ENCODE measurements at regions not wholly inside any gene's neighbourhood (a gene's known extent, or its start where the extent isn't known, plus 50 kb on each side); places are given as distances from the start of the nearest gene placed in this dataset.

DNA sequence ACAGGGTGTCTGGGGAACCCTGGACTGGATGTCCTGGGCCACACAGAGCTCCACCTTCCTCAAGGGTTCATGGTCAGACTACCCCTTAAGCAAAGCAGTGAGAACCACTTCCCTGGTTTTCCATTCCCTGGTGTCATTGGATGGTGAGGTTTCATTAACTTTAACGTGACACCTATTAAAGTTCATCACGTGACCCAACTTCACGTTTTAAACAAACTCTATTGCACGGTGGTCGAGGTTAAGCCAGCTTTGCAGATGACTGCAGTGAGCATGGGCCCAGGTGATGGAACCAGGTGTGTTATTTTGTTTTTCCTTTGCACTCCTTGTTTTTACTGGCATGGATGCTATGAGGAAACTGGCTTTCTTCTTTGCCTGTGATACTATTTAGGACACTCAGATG, 385.7 kb upstream of the IRX1 start:
- TF ChIP-seq TARDBP (IDR thresholded peaks at IDR 0.05) (no peak), NCOA2 (IDR thresholded peaks at IDR 0.05; ENCODE audit: partially characterized antibody in 2 of 2) (no peak), TAF15 (IDR thresholded peaks at IDR 0.05; ENCODE audit: low read depth, low read length) (no peak), SREBF1 (IDR thresholded peaks at IDR 0.05; ENCODE audit: borderline replicate concordance, low read depth, low read length) (no peak), FOXM1 (IDR thresholded peaks at IDR 0.05; ENCODE audit: low read depth) (no peak), FOXM1 (CRISPR knock-in tag; IDR thresholded peaks at IDR 0.05; ENCODE audit: low read depth) (no peak), CREB1 (IDR thresholded peaks at IDR 0.05) (no peak), CREB1 (CRISPR knock-in tag; IDR thresholded peaks at IDR 0.05) (no peak)
- TF ChIP-seq, protein P1, sequence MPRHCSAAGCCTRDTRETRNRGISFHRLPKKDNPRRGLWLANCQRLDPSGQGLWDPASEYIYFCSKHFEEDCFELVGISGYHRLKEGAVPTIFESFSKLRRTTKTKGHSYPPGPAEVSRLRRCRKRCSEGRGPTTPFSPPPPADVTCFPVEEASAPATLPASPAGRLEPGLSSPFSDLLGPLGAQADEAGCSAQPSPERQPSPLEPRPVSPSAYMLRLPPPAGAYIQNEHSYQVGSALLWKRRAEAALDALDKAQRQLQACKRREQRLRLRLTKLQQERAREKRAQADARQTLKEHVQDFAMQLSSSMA (CRISPR knock-in tag; IDR thresholded peaks at IDR 0.05) = no peak
- TF ChIP-seq, protein P2, sequence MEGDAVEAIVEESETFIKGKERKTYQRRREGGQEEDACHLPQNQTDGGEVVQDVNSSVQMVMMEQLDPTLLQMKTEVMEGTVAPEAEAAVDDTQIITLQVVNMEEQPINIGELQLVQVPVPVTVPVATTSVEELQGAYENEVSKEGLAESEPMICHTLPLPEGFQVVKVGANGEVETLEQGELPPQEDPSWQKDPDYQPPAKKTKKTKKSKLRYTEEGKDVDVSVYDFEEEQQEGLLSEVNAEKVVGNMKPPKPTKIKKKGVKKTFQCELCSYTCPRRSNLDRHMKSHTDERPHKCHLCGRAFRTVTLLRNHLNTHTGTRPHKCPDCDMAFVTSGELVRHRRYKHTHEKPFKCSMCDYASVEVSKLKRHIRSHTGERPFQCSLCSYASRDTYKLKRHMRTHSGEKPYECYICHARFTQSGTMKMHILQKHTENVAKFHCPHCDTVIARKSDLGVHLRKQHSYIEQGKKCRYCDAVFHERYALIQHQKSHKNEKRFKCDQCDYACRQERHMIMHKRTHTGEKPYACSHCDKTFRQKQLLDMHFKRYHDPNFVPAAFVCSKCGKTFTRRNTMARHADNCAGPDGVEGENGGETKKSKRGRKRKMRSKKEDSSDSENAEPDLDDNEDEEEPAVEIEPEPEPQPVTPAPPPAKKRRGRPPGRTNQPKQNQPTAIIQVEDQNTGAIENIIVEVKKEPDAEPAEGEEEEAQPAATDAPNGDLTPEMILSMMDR (IDR thresholded peaks at IDR 0.05 in 2 of 3, conservative IDR thresholded peaks at IDR 0.05 in 1 of 3; ENCODE audit: insufficient read depth in 2 of 3, low read depth in 1 of 3, low read length in 3 of 3) = no peak
- TF ChIP-seq, protein P3, sequence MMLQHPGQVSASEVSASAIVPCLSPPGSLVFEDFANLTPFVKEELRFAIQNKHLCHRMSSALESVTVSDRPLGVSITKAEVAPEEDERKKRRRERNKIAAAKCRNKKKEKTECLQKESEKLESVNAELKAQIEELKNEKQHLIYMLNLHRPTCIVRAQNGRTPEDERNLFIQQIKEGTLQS (IDR thresholded peaks at IDR 0.05) = no peak
- TF ChIP-seq, protein P3 (CRISPR knock-in tag; conservative IDR thresholded peaks at IDR 0.05) = no peak
